ENCODE measurements at regions not wholly inside any gene's neighbourhood (a gene's known extent, or its start where the extent isn't known, plus 50 kb on each side); places are given as distances from the start of the nearest gene placed in this dataset.

DNA sequence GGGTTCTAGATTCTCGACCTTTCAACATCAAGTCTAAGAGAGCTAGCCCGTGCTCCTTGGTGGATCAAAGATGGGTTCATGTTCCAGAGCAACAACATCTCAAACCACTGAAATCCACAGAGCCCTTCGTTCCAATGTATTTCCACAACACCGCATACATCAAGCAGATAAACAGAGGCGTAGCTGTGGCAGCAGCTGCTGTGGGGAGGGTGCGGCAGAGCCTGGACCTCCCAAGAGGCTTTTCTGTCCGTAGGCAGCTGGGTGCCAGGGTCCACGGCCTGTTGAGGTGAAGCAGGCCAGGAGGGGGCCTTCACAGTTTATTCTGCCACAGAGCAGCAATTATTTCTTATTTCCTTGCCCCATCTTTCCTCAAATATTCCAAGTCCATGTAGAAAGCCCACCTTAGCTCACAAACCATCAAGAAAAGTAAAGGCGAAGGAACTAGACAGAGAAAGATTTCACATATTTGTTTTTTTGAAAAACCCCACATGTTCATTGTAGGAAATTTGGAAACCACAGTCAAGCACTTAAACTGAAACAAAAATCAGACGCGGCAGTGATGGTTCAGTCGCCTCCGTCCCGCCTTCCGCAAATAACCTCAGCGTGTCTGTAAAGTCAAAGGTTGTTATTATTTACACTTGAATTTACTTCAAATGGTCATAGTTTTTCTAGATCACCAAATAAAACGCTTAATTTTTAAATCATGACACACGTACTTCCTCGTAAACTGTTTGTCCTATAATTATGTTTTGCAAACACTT is 144.6 kb upstream of the FOXF1 start:
- TF ChIP-seq, protein P1, sequence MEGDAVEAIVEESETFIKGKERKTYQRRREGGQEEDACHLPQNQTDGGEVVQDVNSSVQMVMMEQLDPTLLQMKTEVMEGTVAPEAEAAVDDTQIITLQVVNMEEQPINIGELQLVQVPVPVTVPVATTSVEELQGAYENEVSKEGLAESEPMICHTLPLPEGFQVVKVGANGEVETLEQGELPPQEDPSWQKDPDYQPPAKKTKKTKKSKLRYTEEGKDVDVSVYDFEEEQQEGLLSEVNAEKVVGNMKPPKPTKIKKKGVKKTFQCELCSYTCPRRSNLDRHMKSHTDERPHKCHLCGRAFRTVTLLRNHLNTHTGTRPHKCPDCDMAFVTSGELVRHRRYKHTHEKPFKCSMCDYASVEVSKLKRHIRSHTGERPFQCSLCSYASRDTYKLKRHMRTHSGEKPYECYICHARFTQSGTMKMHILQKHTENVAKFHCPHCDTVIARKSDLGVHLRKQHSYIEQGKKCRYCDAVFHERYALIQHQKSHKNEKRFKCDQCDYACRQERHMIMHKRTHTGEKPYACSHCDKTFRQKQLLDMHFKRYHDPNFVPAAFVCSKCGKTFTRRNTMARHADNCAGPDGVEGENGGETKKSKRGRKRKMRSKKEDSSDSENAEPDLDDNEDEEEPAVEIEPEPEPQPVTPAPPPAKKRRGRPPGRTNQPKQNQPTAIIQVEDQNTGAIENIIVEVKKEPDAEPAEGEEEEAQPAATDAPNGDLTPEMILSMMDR (IDR thresholded peaks at IDR 0.05; ENCODE audit: extremely low read depth, missing control alignments), result no peak
- no peak for DNase-seq (ENCODE audit: low spot score)

DNA sequence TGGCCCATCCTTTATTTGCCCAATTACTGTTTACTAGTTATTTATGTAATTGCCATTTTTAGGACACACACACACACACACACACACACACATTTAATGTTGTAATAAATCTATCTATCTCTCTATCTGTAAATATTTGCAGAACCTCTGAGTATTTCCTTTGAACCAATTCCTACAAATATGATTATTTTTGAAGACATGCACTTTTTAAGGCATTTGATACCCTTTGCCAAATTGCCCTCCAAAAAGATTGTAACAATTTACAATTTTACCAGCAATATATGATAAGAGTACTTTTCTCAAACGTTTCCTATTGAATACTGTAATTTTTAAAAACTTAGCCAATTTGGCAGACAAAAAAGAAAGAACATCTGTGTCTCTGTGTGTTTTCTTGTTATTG is 143.8 kb upstream of the FOXF1 start:
- TF ChIP-seq, protein P1 (IDR thresholded peaks at IDR 0.05; ENCODE audit: extremely low read depth, missing control alignments), result no peak

DNA sequence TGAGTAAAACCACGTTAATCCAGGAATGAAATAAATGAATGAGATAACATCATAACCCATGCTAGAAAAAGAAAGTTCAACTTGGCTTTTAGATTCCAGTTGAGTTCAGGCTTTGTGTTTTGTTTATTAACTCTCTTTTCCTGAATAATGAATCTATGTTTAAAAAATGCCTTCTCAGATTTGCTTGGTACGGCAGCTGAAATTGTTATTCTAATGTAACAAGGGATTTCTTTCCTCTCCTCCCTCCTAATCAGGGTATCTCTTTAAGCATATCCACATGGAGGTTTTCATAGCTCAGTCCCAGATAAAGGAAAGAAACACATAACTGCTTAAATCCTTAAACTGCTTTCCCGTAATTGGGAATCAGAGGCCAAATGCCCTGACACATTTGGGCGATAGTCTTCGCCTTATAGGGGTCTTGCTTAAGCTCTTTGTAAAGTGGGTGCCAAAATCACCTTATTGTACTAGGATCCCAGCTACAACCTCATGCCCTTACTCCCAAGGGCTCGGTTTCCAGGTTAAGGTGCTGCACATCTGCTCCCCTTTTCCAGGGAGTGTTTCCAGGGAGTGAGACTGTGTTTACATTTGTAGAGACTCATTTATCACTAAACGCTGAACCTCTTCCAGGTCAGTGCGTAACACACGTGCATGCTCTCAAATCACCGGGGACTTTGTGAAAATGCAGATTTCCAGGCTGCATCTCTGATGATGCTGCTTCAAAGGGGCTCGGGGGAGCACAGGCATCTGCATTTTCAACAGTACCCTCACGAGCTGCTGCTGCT is 142.8 kb upstream of the FOXF1 start:
- DNase-seq (ENCODE audit: low spot score), result no peak
- TF ChIP-seq, protein P1 (IDR thresholded peaks at IDR 0.05; ENCODE audit: extremely low read depth, missing control alignments), result no peak

More for the DNA sequence above, 143.8 kb upstream of the FOXF1 start:
- DNase-seq (ENCODE audit: low spot score), result no peak

DNA sequence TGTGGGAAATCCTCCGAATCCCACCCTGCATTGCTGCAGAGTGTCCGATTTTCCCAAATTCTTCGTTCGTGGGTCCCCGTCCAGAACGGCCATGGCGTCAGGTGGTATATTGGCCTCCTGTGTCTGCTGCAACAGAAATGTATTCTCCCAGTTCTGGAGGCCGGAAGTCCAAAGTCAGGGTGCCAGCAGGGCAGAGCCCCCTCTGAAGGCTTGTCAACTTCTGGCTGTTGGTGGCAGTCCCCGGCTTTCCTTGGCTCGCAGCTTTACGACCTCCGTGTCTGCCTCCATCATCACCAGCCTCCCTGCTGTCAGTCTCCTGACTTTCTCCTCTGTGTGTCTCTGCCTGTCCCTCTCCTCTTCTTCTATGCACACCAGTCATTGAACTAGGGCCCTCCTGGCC is 142.1 kb upstream of the FOXF1 start:
- no peak for DNase-seq (ENCODE audit: low spot score)
- TF ChIP-seq, protein P1 (IDR thresholded peaks at IDR 0.05; ENCODE audit: extremely low read depth, missing control alignments), result no peak

DNA sequence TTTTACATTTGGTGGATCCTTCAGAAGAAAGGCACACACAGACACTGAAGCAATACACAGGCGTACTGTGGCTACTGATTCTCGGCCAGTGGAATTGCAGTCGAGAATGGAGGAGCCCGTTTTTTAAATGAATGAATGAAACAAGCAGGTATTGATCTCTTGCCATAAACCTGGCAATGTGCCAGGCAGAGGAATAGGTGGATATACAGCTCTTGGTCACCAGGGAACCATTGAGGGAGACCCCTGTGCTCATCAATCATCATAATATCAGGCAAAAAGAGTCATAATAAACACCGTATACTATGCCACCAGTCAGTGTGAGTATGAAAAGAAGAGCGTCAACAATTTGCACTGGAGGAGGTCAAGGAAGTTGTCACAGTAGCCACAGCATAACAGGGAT is 140.3 kb upstream of the FOXF1 start:
- TF ChIP-seq, protein P1 (IDR thresholded peaks at IDR 0.05; ENCODE audit: extremely low read depth, missing control alignments), result no peak
- DNase-seq (ENCODE audit: low spot score), result no peak

DNA sequence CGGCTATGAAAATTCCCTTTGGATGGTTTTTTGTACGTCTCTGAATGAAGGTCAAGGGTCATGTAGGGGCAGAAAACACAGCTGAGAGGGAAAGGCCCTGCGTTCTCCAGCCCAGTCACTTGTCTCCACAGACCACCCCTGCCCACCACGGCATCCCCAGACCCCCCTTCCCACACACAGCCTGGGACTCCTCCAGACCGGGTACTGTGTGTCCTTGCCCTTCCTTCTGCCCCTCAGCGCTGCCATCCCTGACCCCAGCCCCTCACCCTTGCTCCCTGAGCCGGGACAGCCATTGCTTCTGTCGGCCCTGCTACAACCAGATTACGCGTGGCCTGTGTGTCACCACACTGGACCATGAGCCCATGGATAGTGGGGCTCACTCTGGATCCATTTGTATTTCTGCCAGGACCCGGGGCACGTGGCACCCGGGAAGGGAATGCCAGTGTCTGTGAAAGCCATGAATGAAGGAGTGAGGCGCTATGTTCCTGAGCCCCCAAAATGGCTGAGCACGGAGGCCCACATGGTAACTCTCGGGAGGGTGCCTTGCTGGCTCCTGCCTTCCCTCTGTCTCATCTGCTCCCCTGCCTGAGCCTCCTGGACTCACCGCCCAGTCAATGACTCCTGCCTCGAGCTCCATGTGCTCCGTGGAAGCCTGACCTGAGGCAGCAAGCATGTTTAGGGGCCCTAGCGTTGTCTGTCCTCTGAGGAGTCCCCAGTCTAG is 139.1 kb upstream of the FOXF1 start:
- no peak for DNase-seq (ENCODE audit: low spot score)
- TF ChIP-seq, protein P1 (IDR thresholded peaks at IDR 0.05; ENCODE audit: extremely low read depth, missing control alignments), result no peak

DNA sequence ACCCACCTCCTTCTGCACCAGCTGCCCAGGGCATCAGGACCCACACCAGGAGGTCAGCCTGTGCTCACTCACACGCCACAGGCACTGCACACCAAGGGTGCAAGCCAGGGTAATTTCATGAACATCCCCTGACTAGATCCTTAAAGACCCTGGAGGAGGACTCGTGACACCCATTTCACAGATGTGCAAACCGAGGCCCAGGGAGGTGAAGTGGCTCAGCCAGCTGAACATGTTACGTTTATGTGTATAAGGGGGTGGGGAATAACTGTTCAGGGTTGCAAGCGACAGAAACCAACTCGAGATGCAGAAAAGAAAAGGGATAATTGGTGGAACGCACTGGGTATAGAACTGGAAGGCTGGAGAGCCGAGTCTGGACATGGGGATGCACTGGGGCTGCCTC is 138.1 kb upstream of the FOXF1 start:
- TF ChIP-seq, protein P1 (IDR thresholded peaks at IDR 0.05; ENCODE audit: extremely low read depth, missing control alignments), result no peak
- no peak for DNase-seq (ENCODE audit: low spot score)
